ENCODE measurements at regions not wholly inside any gene's neighbourhood (a gene's known extent, or its start where the extent isn't known, plus 50 kb on each side); places are given as distances from the start of the nearest gene placed in this dataset.

GRCh38 chr6:33931799-33932198, 128.0 kb upstream of the MLN start:
- Histone ChIP-seq H3K36me3 (ENCODE audit: control insufficient read depth in 1 of 2, insufficient read depth in 2 of 2, low read length in 2 of 2) (no peaks in the 10 kb centered on the region), H3K9me3 (ENCODE audit: control insufficient read depth in 1 of 2, insufficient read depth in 1 of 2, low read depth in 1 of 2, low read length in 2 of 2) (no peaks in the 10 kb centered on the region), H3K27ac (ENCODE audit: low read depth, low read length) (no peak overlapping the region), H3K9me2 (ENCODE audit: insufficient read depth) (no peaks in the 10 kb centered on the region), H3K9ac (ENCODE audit: low read length) (no peak overlapping the region), H3K4me3 (replicated peaks in 1 of 2; ENCODE audit: low read depth in 1 of 2, low read length in 2 of 2) (no peak overlapping the region), H4K20me1 (ENCODE audit: insufficient read depth) (no peaks in the 10 kb centered on the region), H3K27me3 (ENCODE audit: insufficient read depth, low read length) (peaks cover 12% of the 10 kb centered on the region; the same call in 1 of the 2 replicates), H3K4me1 (ENCODE audit: control insufficient read depth in 1 of 2, insufficient read depth in 2 of 2, low read length in 2 of 2) (peaks cover 0 to 4% of the 10 kb centered on the region in 2 experiments; a peak in 1 of 4 replicates), H3K79me2 (ENCODE audit: insufficient read depth, low read length) (no peaks in the 10 kb centered on the region), H2AFZ (ENCODE audit: low read depth, low read length, poor library complexity, severe bottlenecking) (no peak overlapping the region), H3K4me2 (ENCODE audit: low read length) (no peak overlapping the region)
- ChIA-PET POLR2A (no interaction called here), CTCF (no interaction called here), RAD21 (ENCODE audit: low non-redundant PET in 1 of 2, low total read pairs in 2 of 2, uncharacterized antibody in 2 of 2, unreplicated experiment in 2 of 2) (no interaction called here)
- ATAC-seq (no peak), DNase-seq (ENCODE audit: low read depth, low spot score) (no peak)
- no TSS peak for BruUV-seq (replicated peaks)
- TF ChIP-seq JUND (IDR thresholded peaks at IDR 0.05) (no peak), EGR1 (IDR thresholded peaks at IDR 0.05; ENCODE audit: low read depth) (no peak), REST (IDR thresholded peaks at IDR 0.05; ENCODE audit: low read depth) (no peak), ATF3 (IDR thresholded peaks at IDR 0.05) (no peak), EZH2 (IDR thresholded peaks at IDR 0.05) (no peak), CBX3 (IDR thresholded peaks at IDR 0.05; ENCODE audit: low read depth) (no peak), ZFX (IDR thresholded peaks at IDR 0.05) (no peak), YY1 (IDR thresholded peaks at IDR 0.05; ENCODE audit: extremely low read depth, insufficient replicate concordance, low read depth, low read length) (no peak), POLR2AphosphoS5 (IDR thresholded peaks at IDR 0.05; ENCODE audit: low read depth, low read length) (no peak)
- intact Hi-C loops (cut with micrococcal nuclease): no loop called here

Measured in HCT116 (cell line).